Prostate gland (tissue), 2 donors: ENCODE measurements at regions not wholly inside any gene's neighbourhood (a gene's known extent, or its start where the extent isn't known, plus 50 kb on each side); places are given as distances from the start of the nearest gene placed in this dataset.

Experiments used
- CTCF ChIP-seq, 4 experiments: fragments of 200-600 bp in 2 of 4; fragments of 450-650 bp in 2 of 4; sonication (generic) in 2 of 4; IDR thresholded peaks; 1 replicate in 3 of 4; 2 replicates in 1 of 4; pipeline ENCODE4 v1.5.1; 2016 to 2019; ENCODE audit warnings: antibody characterized with exemption in 4 of 4, mild to moderate bottlenecking in 2 of 4, moderate library complexity in 2 of 4
- POLR2A ChIP-seq: fragments of 450-650 bp; IDR thresholded peaks from one replicate; pipeline ENCODE4 v1.6.1; 2016; ENCODE audit warnings: antibody characterized with exemption, mild to moderate bottlenecking

- no peak for TF ChIP-seq CTCF (IDR thresholded peaks at IDR 0.05)
- no peak for TF ChIP-seq POLR2A
Measured at GRCh38 chr15:62932436-62932835, 110.1 kb upstream of the TPM1 start.
